ENCODE measurements at regions not wholly inside any gene's neighbourhood (a gene's known extent, or its start where the extent isn't known, plus 50 kb on each side); places are given as distances from the start of the nearest gene placed in this dataset. TPM values are rescaled to one million over a fixed set of nuclear protein-coding genes. Genes with fewer than 3 reads are reported as not detected.

DNA sequence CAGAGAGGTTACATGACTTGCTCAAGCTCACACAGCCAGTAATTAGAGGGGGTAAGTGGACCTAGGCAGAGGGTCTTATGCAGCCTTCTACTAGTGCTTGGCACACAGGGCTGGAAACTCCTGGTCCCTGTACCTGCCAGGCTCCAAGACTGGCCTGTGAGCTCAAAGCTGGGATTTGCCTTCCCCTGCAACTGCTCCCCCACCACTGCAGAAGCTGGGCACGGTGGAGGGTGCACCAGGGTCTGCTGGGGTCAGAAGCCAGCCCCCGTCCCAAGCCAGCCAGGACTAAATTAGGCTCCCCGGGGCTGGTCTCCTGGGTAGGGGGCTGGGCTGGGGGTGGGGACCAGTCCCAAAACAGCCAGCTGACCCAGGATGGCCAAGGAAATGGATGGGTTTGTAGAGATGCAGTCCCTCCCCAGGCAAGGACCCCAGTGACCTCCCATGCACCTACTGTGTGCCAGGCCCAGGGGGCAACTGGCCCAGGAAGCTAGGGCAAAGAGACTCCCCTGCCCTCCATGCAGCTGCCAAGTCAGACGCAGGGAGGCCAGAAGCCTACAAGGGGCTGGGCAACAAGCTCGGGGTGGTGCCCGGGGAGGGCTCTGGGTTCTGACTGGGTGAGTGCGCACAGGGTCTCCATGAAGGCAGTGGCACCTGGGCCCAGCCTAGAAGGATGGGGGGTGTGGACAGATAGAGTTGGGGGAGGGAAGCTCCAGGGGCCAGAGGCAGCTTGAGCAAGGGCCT is 51.8 kb upstream of the LINGO1 start:
- no peak overlapping the region for H2BK120ac ChIP-seq (ENCODE audit: low read depth, low read length)
- H4K91ac ChIP-seq (ENCODE audit: low read length): no peak overlapping the region
- no peaks in the 10 kb centered on the region for H3K36me3 ChIP-seq (ENCODE audit: control insufficient read depth in 1 of 2, insufficient read depth in 2 of 2, low read depth in 1 of 2, low read length in 2 of 2)
- no peaks in the 10 kb centered on the region for H3K4me1 ChIP-seq (ENCODE audit: control insufficient read depth, insufficient read depth, low read depth, low read length)
- H3K18ac ChIP-seq (ENCODE audit: low read depth in 1 of 2, low read length in 2 of 2): no peak overlapping the region
- H2BK12ac ChIP-seq (ENCODE audit: low read length in 2 of 2): no peak overlapping the region
- H3K27me3 ChIP-seq (ENCODE audit: control insufficient read depth in 1 of 2, insufficient read depth in 1 of 2, low read length in 2 of 2): peaks cover 60 to 81% of the 10 kb centered on the region in 2 experiments
- no peak overlapping the region for H3K4me2 ChIP-seq (ENCODE audit: low read length, poor library complexity, severe bottlenecking)
- H4K8ac ChIP-seq (ENCODE audit: low read length): no peak overlapping the region
- H3K14ac ChIP-seq (ENCODE audit: low read length in 2 of 2): no peak overlapping the region
- 87% methylated on average over 7 of the region's 7 CpGs for WGBS
- no peak overlapping the region for H3K4ac ChIP-seq (ENCODE audit: low read depth in 1 of 2, low read length in 2 of 2)
- no peak overlapping the region for H2AK5ac ChIP-seq (ENCODE audit: low read length, severe bottlenecking)
- H3K79me1 ChIP-seq (replicated peaks; ENCODE audit: low read length, poor library complexity, severe bottlenecking): no peaks in the 10 kb centered on the region
- H3K9me3 ChIP-seq (ENCODE audit: control insufficient read depth, low read length): no peaks in the 10 kb centered on the region
- H2AFZ ChIP-seq (ENCODE audit: low read depth, low read length): no peak overlapping the region
- H3K4me3 ChIP-seq (ENCODE audit: insufficient read depth in 1 of 2, low read depth in 1 of 2, low read length in 2 of 2): no peak overlapping the region
- no peak overlapping the region for H3K23ac ChIP-seq (ENCODE audit: low read length in 2 of 2)
- no peak overlapping the region for H2BK5ac ChIP-seq (ENCODE audit: low read depth, low read length, poor library complexity, severe bottlenecking)
- no peak for DNase-seq
- no peak overlapping the region for H3K27ac ChIP-seq (ENCODE audit: low read length, poor library complexity, severe bottlenecking)
- H2BK15ac ChIP-seq (ENCODE audit: low read depth, poor library complexity, severe bottlenecking): no peak overlapping the region
- H3K9ac ChIP-seq (ENCODE audit: low read length): no peak overlapping the region

DNA sequence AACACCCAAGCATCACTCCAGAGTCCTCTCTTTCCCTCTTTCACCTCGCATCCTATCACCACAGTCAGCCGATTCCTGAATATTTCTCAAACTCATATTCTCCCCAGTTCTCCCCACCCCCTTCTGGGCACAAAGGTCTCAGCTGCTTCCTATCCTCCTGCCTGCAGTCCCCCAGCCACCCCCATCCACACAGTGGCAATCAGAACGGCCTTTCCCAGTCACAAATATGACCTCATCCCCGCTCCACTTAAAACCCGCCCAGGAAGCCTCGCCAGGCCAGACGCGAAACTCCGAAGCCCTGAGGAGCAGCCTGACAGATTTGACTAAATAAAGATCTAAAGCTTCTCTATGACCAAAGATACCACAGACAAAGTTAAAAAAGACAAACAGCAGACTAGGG is 49.9 kb upstream of the LINGO1 start:
- Histone ChIP-seq H3K4me3 (ENCODE audit: insufficient read depth in 1 of 2, low read depth in 1 of 2, low read length in 2 of 2) (no peak overlapping the region), H2AK5ac (ENCODE audit: low read length, severe bottlenecking) (no peak overlapping the region), H3K27me3 (ENCODE audit: control insufficient read depth in 1 of 2, insufficient read depth in 1 of 2, low read length in 2 of 2) (peaks cover 57 to 82% of the 10 kb centered on the region in 2 experiments), H4K8ac (ENCODE audit: low read length) (no peak overlapping the region), H3K79me1 (replicated peaks; ENCODE audit: low read length, poor library complexity, severe bottlenecking) (no peaks in the 10 kb centered on the region), H3K36me3 (ENCODE audit: control insufficient read depth in 1 of 2, insufficient read depth in 2 of 2, low read depth in 1 of 2, low read length in 2 of 2) (no peaks in the 10 kb centered on the region), H2BK120ac (ENCODE audit: low read depth, low read length) (no peak overlapping the region), H2AFZ (ENCODE audit: low read depth, low read length) (no peak overlapping the region), H3K9ac (ENCODE audit: low read length) (no peak overlapping the region), H3K27ac (ENCODE audit: low read length, poor library complexity, severe bottlenecking) (no peak overlapping the region), H3K23ac (ENCODE audit: low read length in 2 of 2) (no peak overlapping the region), H2BK12ac (ENCODE audit: low read length in 2 of 2) (no peak overlapping the region), H2BK5ac (ENCODE audit: low read depth, low read length, poor library complexity, severe bottlenecking) (no peak overlapping the region), H3K9me3 (ENCODE audit: control insufficient read depth, low read length) (no peaks in the 10 kb centered on the region), H4K91ac (ENCODE audit: low read length) (no peak overlapping the region), H3K4me1 (ENCODE audit: control insufficient read depth, insufficient read depth, low read depth, low read length) (no peaks in the 10 kb centered on the region), H3K18ac (ENCODE audit: low read depth in 1 of 2, low read length in 2 of 2) (no peak overlapping the region), H3K14ac (ENCODE audit: low read length in 2 of 2) (no peak overlapping the region), H2BK15ac (ENCODE audit: low read depth, poor library complexity, severe bottlenecking) (no peak overlapping the region), H3K4ac (ENCODE audit: low read depth in 1 of 2, low read length in 2 of 2) (no peak overlapping the region), H3K4me2 (ENCODE audit: low read length, poor library complexity, severe bottlenecking) (no peak overlapping the region)
- DNase-seq: no peak
- WGBS: 34% methylated on average over 9 of the region's 9 CpGs

Small RNA genes in the stretch of these regions (small RNA-seq; reads per million reads assigned to genes)
- not detected for gene RN7SL214P (ENCODE audit: low read depth)
